GM21447 (cell line): ENCODE measurements at regions not wholly inside any gene's neighbourhood (a gene's known extent, or its start where the extent isn't known, plus 50 kb on each side); places are given as distances from the start of the nearest gene placed in this dataset.
"Not testable (repeated sequence)": the region's sequence is repeated elsewhere in the genome, so short reads cannot be mapped to it uniquely, and the experiment has no call there.

Experiments
- ATAC-seq: cut with Tn5 transposase; IDR thresholded peaks from one replicate; pipeline ENCODE4 v1.9.1; 2021; ENCODE audit not compliant: unreplicated experiment

GRCh38 chr11:92035488-92035887, 189.1 kb upstream of the FAT3 start:
- ATAC-seq = no peak

- ATAC-seq = not testable (repeated sequence)
These were observed 197.5 kb upstream of the FAT3 start for GRCh38 chr11:92027136-92027535.

- ATAC-seq = no peak
These were observed 198.0 kb upstream of the FAT3 start for GRCh38 chr11:92026664-92027063.

GRCh38 chr11:92024788-92025187, 199.8 kb upstream of the FAT3 start:
- no peak for ATAC-seq

GRCh38 chr11:92022499-92022898, 202.1 kb upstream of the FAT3 start:
- no peak for ATAC-seq

- no peak for ATAC-seq
These were observed 206.3 kb upstream of the FAT3 start for GRCh38 chr11:92018332-92018731.

GRCh38 chr11:92008249-92008648, 216.4 kb upstream of the FAT3 start:
- ATAC-seq = no peak

GRCh38 chr11:92002568-92002967, 222.1 kb upstream of the FAT3 start:
- no peak for ATAC-seq

GRCh38 chr11:91998481-91998880, 226.1 kb upstream of the FAT3 start:
- no peak for ATAC-seq

GRCh38 chr11:91997226-91997625, 227.4 kb upstream of the FAT3 start:
- no peak for ATAC-seq

GRCh38 chr11:91996526-91996925, 228.1 kb upstream of the FAT3 start:
- no peak for ATAC-seq

GRCh38 chr11:91988443-91988842, 236.2 kb upstream of the FAT3 start:
- ATAC-seq = not testable (repeated sequence)

GRCh38 chr11:91986218-91986617, 238.4 kb upstream of the FAT3 start:
- ATAC-seq = no peak

GRCh38 chr11:91984033-91984584, 240.5 kb upstream of the FAT3 start:
- no peak for ATAC-seq

- no peak for ATAC-seq
These were observed 242.6 kb upstream of the FAT3 start for GRCh38 chr11:91981995-91982394.

- ATAC-seq = no peak
These were observed 244.8 kb upstream of the FAT3 start for GRCh38 chr11:91979775-91980174.

- no peak for ATAC-seq
These were observed 245.9 kb upstream of the FAT3 start for GRCh38 chr11:91978747-91979146.

- ATAC-seq = no peak
These were observed 251.9 kb upstream of the FAT3 start for GRCh38 chr11:91972665-91973266.

- ATAC-seq = no peak
These were observed 254.0 kb upstream of the FAT3 start for GRCh38 chr11:91970624-91971023.

- ATAC-seq = no peak
These were observed 255.1 kb upstream of the FAT3 start for GRCh38 chr11:91969486-91969885.

GRCh38 chr11:91967691-91968045, 256.9 kb upstream of the FAT3 start:
- ATAC-seq = no peak

GRCh38 chr11:91967026-91967690, 257.5 kb upstream of the FAT3 start:
- ATAC-seq = no peak

GRCh38 chr11:91966368-91966767, 258.2 kb upstream of the FAT3 start:
- no peak for ATAC-seq
